Vagina (tissue), 2 donors: ENCODE measurements at regions not wholly inside any gene's neighbourhood (a gene's known extent, or its start where the extent isn't known, plus 50 kb on each side); places are given as distances from the start of the nearest gene placed in this dataset.

Experiments
- CTCF ChIP-seq, 3 experiments: fragments of 450-650 bp in 2 of 3; fragments of 200-600 bp in 1 of 3; sonication (generic) in 1 of 3; IDR thresholded peaks; one replicate each; pipeline ENCODE4 v1.5.1; 2017 to 2019; ENCODE audit warnings: antibody characterized with exemption in 3 of 3, mild to moderate bottlenecking in 2 of 3, moderate library complexity in 2 of 3
- POLR2A ChIP-seq, 2 donors: fragments of 450-650 bp; IDR thresholded peaks; one replicate each; pipeline ENCODE4 v1.6.1; 2017; ENCODE audit warnings: antibody characterized with exemption in 2 of 2, mild to moderate bottlenecking in 2 of 2, moderate library complexity in 2 of 2

GRCh38 chr6:76481101-76481500 is 408.6 kb upstream of the IMPG1 start:
- TF ChIP-seq CTCF (IDR thresholded peaks at IDR 0.05): no peak
- no peak for TF ChIP-seq POLR2A (IDR thresholded peaks at IDR 0.05)
